Skeletal muscle tissue (tissue), 3 donors: ENCODE measurements at regions not wholly inside any gene's neighbourhood (a gene's known extent, or its start where the extent isn't known, plus 50 kb on each side); places are given as distances from the start of the nearest gene placed in this dataset.
A peak's percentile ranks its signal among the peaks of the same experiment; 100 is the strongest.

Experiments
- H3K27ac ChIP-seq: one replicate; pipeline ENCODE4 v1.7.0; 2013; ENCODE audit warnings: mild to moderate bottlenecking, low read depth, low read length, inconsistent platforms
- H3K27me3 ChIP-seq, 3 donors: one replicate each; pipeline ENCODE4 v1.7.0; 2013; ENCODE audit warnings: low read length in 3 of 3; ENCODE audit not compliant: control insufficient read depth in 3 of 3, insufficient read depth in 3 of 3
- H3K36me3 ChIP-seq, 3 donors: one replicate each; pipeline ENCODE4 v1.7.0; 2013; ENCODE audit warnings: low read length in 3 of 3; ENCODE audit not compliant: control insufficient read depth in 3 of 3, insufficient read depth in 3 of 3
- H3K4me1 ChIP-seq, 3 donors: one replicate each; pipeline ENCODE4 v1.7.0; 2013; ENCODE audit warnings: low read length in 3 of 3, mild to moderate bottlenecking in 3 of 3; ENCODE audit not compliant: control insufficient read depth in 3 of 3, insufficient read depth in 3 of 3
- H3K4me3 ChIP-seq, 3 donors: one replicate each; pipeline ENCODE4 v1.7.0; 2013; ENCODE audit warnings: low read length in 3 of 3
- H3K9ac ChIP-seq, 3 donors: one replicate each; pipeline ENCODE4 v1.7.0; 2013; ENCODE audit warnings: low read length in 3 of 3, mild to moderate bottlenecking in 3 of 3, moderate library complexity in 2 of 3, low read depth in 1 of 3
- H3K9me3 ChIP-seq, 3 donors: one replicate each; pipeline ENCODE4 v1.7.0; 2013; ENCODE audit warnings: low read length in 3 of 3; ENCODE audit not compliant: control insufficient read depth in 3 of 3
- donor health status: Osteomylitis.

GRCh38 chr2:42961961-42962360, 169.6 kb upstream of the HAAO start:
- Histone ChIP-seq H3K36me3 (no peaks in the 10 kb centered on the region), H3K9ac (no peak overlapping the region), H3K9me3 (no peaks in the 10 kb centered on the region), H3K4me3 (no peak overlapping the region), H3K4me1 (peaks cover 68 to 70% (median 70%) of the 10 kb centered on the region in 3 donors), H3K27ac (peak overlapping the region; percentile 91), H3K27me3 (no peaks in the 10 kb centered on the region)

GRCh38 chr2:42961385-42961811, 169.0 kb upstream of the HAAO start:
- no peaks in the 10 kb centered on the region for H3K36me3 ChIP-seq
- no peaks in the 10 kb centered on the region for H3K27me3 ChIP-seq
- H3K9ac ChIP-seq = peak overlapping the region in 1 of 3 donors; percentile 45
- no peaks in the 10 kb centered on the region for H3K9me3 ChIP-seq
- H3K27ac ChIP-seq = peak overlapping the region; percentile 91
- peak overlapping the region in 1 of 3 donors; percentile 39 for H3K4me3 ChIP-seq
- H3K4me1 ChIP-seq = peaks cover 68 to 70% (median 70%) of the 10 kb centered on the region in 3 donors

- Histone ChIP-seq H3K36me3 (no peaks in the 10 kb centered on the region), H3K4me3 (peak overlapping the region in 1 of 3 donors; percentile 22), H3K27me3 (no peaks in the 10 kb centered on the region), H3K9ac (peak overlapping the region in 2 of 3 donors; percentile 27 to 45), H3K27ac (peak overlapping the region; percentile 91), H3K4me1 (peaks cover 64 to 70% (median 67%) of the 10 kb centered on the region in 3 donors), H3K9me3 (no peaks in the 10 kb centered on the region)
Observed at GRCh38 chr2:42960842-42961180, 168.4 kb upstream of the HAAO start.

GRCh38 chr2:42960002-42960841, 167.8 kb upstream of the HAAO start:
- Histone ChIP-seq H3K9ac (peak overlapping the region; percentile 34 to 45 (median 38)), H3K9me3 (no peaks in the 10 kb centered on the region), H3K27me3 (no peaks in the 10 kb centered on the region), H3K4me1 (peaks cover 60 to 65% (median 63%) of the 10 kb centered on the region in 3 donors), H3K27ac (peak overlapping the region; percentile 91), H3K4me3 (peak overlapping the region in 1 of 3 donors; percentile 9), H3K36me3 (no peaks in the 10 kb centered on the region)

- Histone ChIP-seq H3K9ac (peak overlapping the region in 1 of 3 donors; percentile 8), H3K36me3 (no peaks in the 10 kb centered on the region), H3K4me1 (peaks cover 52 to 63% (median 60%) of the 10 kb centered on the region in 3 donors), H3K27me3 (no peaks in the 10 kb centered on the region), H3K9me3 (no peaks in the 10 kb centered on the region), H3K4me3 (peak overlapping the region in 1 of 3 donors; percentile 13), H3K27ac (peak overlapping the region; percentile 91)
Observed at GRCh38 chr2:42959234-42960001, 167.0 kb upstream of the HAAO start.

DNA sequence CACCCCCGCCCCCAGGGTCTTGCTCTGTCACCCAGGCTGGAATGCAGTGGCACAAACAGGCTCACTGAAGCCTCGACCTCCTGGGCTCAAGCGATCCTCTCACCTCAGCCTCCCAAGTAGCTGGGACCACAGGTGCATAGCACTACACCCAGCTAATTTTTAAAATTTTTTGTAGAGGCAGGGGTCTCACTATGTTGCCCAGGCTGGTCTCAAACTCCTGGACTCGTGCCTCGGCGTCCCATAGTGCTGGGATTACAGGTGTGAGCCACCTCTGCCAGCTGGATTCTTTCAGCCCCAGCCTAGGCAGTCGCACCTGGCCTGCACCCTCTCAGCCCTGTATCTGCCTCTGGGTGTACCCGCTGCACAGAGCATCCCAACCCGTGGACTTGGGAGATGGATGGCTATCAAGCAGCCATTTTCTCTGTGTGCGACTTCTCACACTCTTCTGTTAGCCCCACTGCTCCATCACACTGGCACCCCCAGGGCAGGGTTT, 166.4 kb upstream of the HAAO start:
- no peaks in the 10 kb centered on the region for H3K9me3 ChIP-seq
- H3K27ac ChIP-seq = peak overlapping the region; percentile 91
- no peaks in the 10 kb centered on the region for H3K36me3 ChIP-seq
- H3K9ac ChIP-seq = peak overlapping the region in 1 of 3 donors; percentile 8
- peaks cover 53 to 65% (median 63%) of the 10 kb centered on the region in 3 donors for H3K4me1 ChIP-seq
- H3K27me3 ChIP-seq = no peaks in the 10 kb centered on the region
- H3K4me3 ChIP-seq = peak overlapping the region in 1 of 3 donors; percentile 13

- H3K9me3 ChIP-seq = no peaks in the 10 kb centered on the region
- no peak overlapping the region for H3K9ac ChIP-seq
- H3K27me3 ChIP-seq = no peaks in the 10 kb centered on the region
- H3K36me3 ChIP-seq = no peaks in the 10 kb centered on the region
- no peak overlapping the region for H3K4me3 ChIP-seq
- peak overlapping the region; percentile 12 for H3K27ac ChIP-seq
- H3K4me1 ChIP-seq = peaks cover 52 to 62% (median 61%) of the 10 kb centered on the region in 3 donors
Observed at GRCh38 chr2:42957861-42958301, 165.5 kb upstream of the HAAO start.

DNA sequence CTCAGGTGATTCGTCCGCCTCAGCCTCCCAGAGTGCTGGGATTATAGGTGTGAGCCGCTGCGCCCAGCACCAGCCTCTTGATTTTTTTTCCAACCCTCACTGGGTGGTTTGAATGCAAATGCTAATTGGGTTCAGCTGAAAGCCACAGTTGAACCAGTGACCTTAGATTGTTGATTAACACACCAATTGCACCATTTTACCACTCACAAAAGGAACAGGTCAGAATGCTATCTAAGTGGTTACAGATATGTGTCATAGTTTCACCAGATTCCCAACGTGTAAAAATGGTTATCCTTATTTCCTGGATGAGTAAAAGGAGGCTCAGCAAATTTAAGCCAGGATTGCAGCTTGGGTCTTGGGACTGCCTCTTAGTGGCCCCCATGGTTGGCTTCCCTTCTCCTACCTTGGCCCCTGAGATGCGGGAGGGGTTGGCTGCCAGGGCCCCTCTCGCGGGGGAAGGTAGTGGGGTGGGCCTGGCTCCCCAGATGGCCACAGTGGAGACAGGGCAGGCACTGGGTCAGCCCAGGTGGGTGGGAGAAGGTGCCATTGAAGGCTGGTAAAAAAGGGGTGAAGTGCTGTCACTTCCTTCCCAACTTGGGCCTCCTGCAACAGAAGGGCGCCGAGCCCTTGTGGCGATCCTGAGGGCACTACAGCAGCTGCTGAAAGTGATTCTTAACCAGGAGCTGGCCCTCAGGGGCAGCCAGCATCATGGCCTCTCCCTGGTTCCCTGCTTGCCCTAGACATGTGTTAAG, 164.9 kb upstream of the HAAO start:
- peak overlapping the region; percentile 12 for H3K27ac ChIP-seq
- H3K9ac ChIP-seq = no peak overlapping the region
- H3K27me3 ChIP-seq = no peaks in the 10 kb centered on the region
- H3K36me3 ChIP-seq = no peaks in the 10 kb centered on the region
- H3K9me3 ChIP-seq = no peaks in the 10 kb centered on the region
- peaks cover 47 to 59% (median 59%) of the 10 kb centered on the region in 3 donors for H3K4me1 ChIP-seq
- H3K4me3 ChIP-seq = no peak overlapping the region

GRCh38 chr2:42954227-42954962, 162.0 kb upstream of the HAAO start:
- Histone ChIP-seq H3K27ac (peak overlapping the region; percentile 54), H3K4me3 (no peak overlapping the region), H3K27me3 (no peaks in the 10 kb centered on the region), H3K36me3 (no peaks in the 10 kb centered on the region), H3K9ac (no peak overlapping the region), H3K9me3 (no peaks in the 10 kb centered on the region), H3K4me1 (peaks cover 41 to 51% (median 50%) of the 10 kb centered on the region in 3 donors)
